H1 (cell line): ENCODE measurements at regions not wholly inside any gene's neighbourhood (a gene's known extent, or its start where the extent isn't known, plus 50 kb on each side); places are given as distances from the start of the nearest gene placed in this dataset.

Source experiments
- CTCF ChIA-PET: fragments of 300-600 bp; sonication (Branson Sonifier 250); formaldehyde crosslinking; loops from one replicate; lab custom pipeline; 2021; ENCODE audit not compliant: partially characterized antibody; lab: Charles Lee
- POLR2A ChIA-PET: fragments of 300-600 bp; sonication (Branson Sonifier 250); formaldehyde crosslinking; loops from one replicate; lab custom pipeline; 2021; ENCODE audit warnings: inconsistent platforms; ENCODE audit not compliant: partially characterized antibody; lab: Charles Lee
- DNase-seq, 2 experiments: peaks; one replicate each; pipeline versions ENCODE4 v3.0.0 to v3.0.0-alpha.2; 2010 to 2022; ENCODE audit warnings: low spot score in 2 of 2, low read depth in 1 of 2, mixed read lengths in 1 of 2
- FAIRE-seq: peaks from 2 replicates; lab custom pipeline; 2011; peaks lifted over from hg19 to GRCh38; lab: Jason Lieb, UNC
- H2AFZ ChIP-seq: 2 replicates; pipeline ENCODE4 v1.8.1; 2012; ENCODE audit warnings: low read length, inconsistent platforms
- H2AK5ac ChIP-seq: 2 replicates; pipeline ENCODE4 v1.6.1; 2013; ENCODE audit warnings: low read depth, low read length
- H2BK120ac ChIP-seq: replicated peaks from 2 replicates; pipeline ENCODE3; 2013; ENCODE audit warnings: low read depth, low read length, inconsistent platforms
- H2BK12ac ChIP-seq: 2 replicates; pipeline ENCODE4 v1.6.1; 2013; ENCODE audit warnings: low read depth, low read length
- H2BK15ac ChIP-seq: 2 replicates; pipeline ENCODE4 v1.6.1; 2013; ENCODE audit warnings: low read length
- H2BK20ac ChIP-seq: 2 replicates; pipeline ENCODE4 v1.6.1; 2013; ENCODE audit warnings: low read length
- H2BK5ac ChIP-seq: 2 replicates; pipeline ENCODE4 v1.6.1; 2013; ENCODE audit warnings: low read depth, low read length
- H3K14ac ChIP-seq: 2 replicates; pipeline ENCODE4 v1.6.1; 2013; ENCODE audit warnings: inconsistent platforms; ENCODE audit not compliant: insufficient read length
- H3K18ac ChIP-seq: 2 replicates; pipeline ENCODE4 v1.6.1; 2013; ENCODE audit warnings: low read length; ENCODE audit errors: extremely low read depth
- H3K23ac ChIP-seq: 2 replicates; pipeline ENCODE4 v1.6.1; 2013; ENCODE audit warnings: inconsistent platforms; ENCODE audit not compliant: insufficient read length
- H3K23me2 ChIP-seq: 2 replicates; pipeline ENCODE4 v1.6.1; 2013; ENCODE audit warnings: low read depth, low read length
- H3K27ac ChIP-seq: 2 replicates; pipeline ENCODE4 v1.6.1; 2011; ENCODE audit warnings: low read depth, low read length, inconsistent platforms
- H3K27me3 ChIP-seq, 4 experiments: replicated peaks in 1 of 4; 1 replicate in 1 of 4; 2 replicates in 3 of 4; pipeline versions ENCODE4 v1.6.1 to v1.8.1; 2011 to 2013; ENCODE audit warnings: low read length in 3 of 4, mild to moderate bottlenecking in 3 of 4, inconsistent platforms in 2 of 4, mixed read lengths in 2 of 4, moderate library complexity in 1 of 4; ENCODE audit not compliant: control insufficient read depth in 3 of 4, insufficient read depth in 3 of 4; ENCODE audit errors: extremely low read depth in 1 of 4
- H3K36me3 ChIP-seq, 4 experiments: 2 replicates each; pipeline versions ENCODE4 v1.6.1 to v1.8.1; 2011 to 2013; ENCODE audit warnings: mild to moderate bottlenecking in 4 of 4, low read length in 3 of 4, moderate library complexity in 2 of 4, control low read depth in 1 of 4, inconsistent platforms in 1 of 4; ENCODE audit not compliant: insufficient read depth in 4 of 4, control insufficient read depth in 2 of 4
- H3K4ac ChIP-seq: replicated peaks from 2 replicates; pipeline ENCODE3; 2013; ENCODE audit warnings: low read length, low read depth, mixed read lengths, inconsistent platforms; ENCODE audit not compliant: insufficient read length
- H3K4me1 ChIP-seq, 4 experiments: replicated peaks in 1 of 4; 1 replicate in 1 of 4; 2 replicates in 3 of 4; pipeline versions ENCODE4 v1.6.1 to v1.8.1; 2011 to 2013; ENCODE audit warnings: low read length in 3 of 4, inconsistent platforms in 2 of 4, mixed read lengths in 1 of 4; ENCODE audit not compliant: insufficient read depth in 4 of 4, control insufficient read depth in 3 of 4
- H3K4me2 ChIP-seq, 2 experiments: 2 replicates each; pipeline versions ENCODE4 v1.6.1 to v1.8.1; 2011 to 2013; ENCODE audit warnings: low read depth in 2 of 2, low read length in 2 of 2, control low read depth in 1 of 2, inconsistent platforms in 1 of 2, mild to moderate bottlenecking in 1 of 2; ENCODE audit not compliant: insufficient read depth in 1 of 2
- H3K4me3 ChIP-seq, 4 experiments: fragments of 200-600, 300-600 bp in 1 of 4; sonication (generic), shearing (Covaris generic), sonication (Bioruptor Twin) in 1 of 4; 2 replicates each; pipeline versions ENCODE4 v1.5.1 to v1.8.1; 2011 to 2016; ENCODE audit warnings: low read length in 4 of 4, low read depth in 3 of 4, control low read depth in 2 of 4, inconsistent platforms in 2 of 4, mild to moderate bottlenecking in 2 of 4, mixed read lengths in 1 of 4, moderate library complexity in 1 of 4; ENCODE audit not compliant: insufficient read depth in 2 of 4; ENCODE audit errors: extremely low read depth in 1 of 4
- H3K56ac ChIP-seq: replicated peaks from 2 replicates; pipeline ENCODE3; 2013; ENCODE audit warnings: low read depth, mild to moderate bottlenecking, mixed read lengths, low read length, inconsistent platforms; ENCODE audit not compliant: insufficient read length
- H3K79me1 ChIP-seq: 2 replicates; pipeline ENCODE4 v1.6.1; 2013; ENCODE audit warnings: low read depth, low read length, control low read depth
- H3K79me2 ChIP-seq, 2 experiments: 2 replicates each; pipeline versions ENCODE4 v1.6.1 to v1.8.1; 2012 to 2013; ENCODE audit warnings: low read length in 2 of 2, mild to moderate bottlenecking in 2 of 2, inconsistent platforms in 1 of 2; ENCODE audit not compliant: insufficient read depth in 2 of 2, control insufficient read depth in 1 of 2
- H3K9ac ChIP-seq, 4 experiments: replicated peaks in 1 of 4; 1 replicate in 1 of 4; 2 replicates in 3 of 4; pipeline versions ENCODE4 v1.6.1 to v1.8.1; 2011 to 2013; ENCODE audit warnings: low read depth in 3 of 4, low read length in 3 of 4, control low read depth in 2 of 4, mild to moderate bottlenecking in 2 of 4, moderate library complexity in 2 of 4, inconsistent platforms in 1 of 4; ENCODE audit errors: extremely low read depth in 1 of 4
- H3K9me3 ChIP-seq, 2 experiments: 2 replicates each; pipeline versions ENCODE4 v1.6.1 to v1.8.1; 2012 to 2013; ENCODE audit warnings: mild to moderate bottlenecking in 2 of 2, moderate library complexity in 2 of 2, control low read depth in 1 of 2, inconsistent platforms in 1 of 2, low read depth in 1 of 2, low read length in 1 of 2, mixed read lengths in 1 of 2; ENCODE audit not compliant: insufficient read depth in 2 of 2
- H4K20me1 ChIP-seq, 2 experiments: replicated peaks in 1 of 2; 2 replicates each; pipeline versions ENCODE3 to v1.8.1; 2011 to 2013; ENCODE audit warnings: inconsistent platforms in 2 of 2, low read length in 2 of 2, mild to moderate bottlenecking in 1 of 2; ENCODE audit not compliant: insufficient read depth in 2 of 2, control insufficient read depth in 1 of 2
- H4K5ac ChIP-seq: 2 replicates; pipeline ENCODE4 v1.6.1; 2013; ENCODE audit warnings: low read length, low read depth, mixed read lengths, inconsistent platforms; ENCODE audit not compliant: insufficient read length
- H4K8ac ChIP-seq: 2 replicates; pipeline ENCODE4 v1.8.0; 2013; ENCODE audit warnings: mild to moderate bottlenecking, moderate library complexity, low read length, inconsistent platforms; ENCODE audit not compliant: insufficient read depth; ENCODE audit errors: extremely low read depth
- H4K91ac ChIP-seq: replicated peaks from 2 replicates; pipeline ENCODE3; 2013; ENCODE audit warnings: low read length, mixed read lengths, inconsistent platforms; ENCODE audit not compliant: insufficient read length
- HDAC2 ChIP-seq, 2 experiments: fragments of 300-600 bp in 1 of 2; sonication (generic) in 1 of 2; IDR thresholded peaks; 2 replicates each; pipeline ENCODE4 v1.6.1; 2011 to 2012; ENCODE audit warnings: low read depth in 2 of 2, low read length in 2 of 2, mild to moderate bottlenecking in 2 of 2, moderate library complexity in 2 of 2, borderline replicate concordance in 1 of 2, inconsistent platforms in 1 of 2
- MAFK ChIP-seq: IDR thresholded peaks from 2 replicates; pipeline ENCODE4 v1.6.1; 2012; ENCODE audit warnings: low read depth, mild to moderate bottlenecking, improper control_type of control experiment, low read length
- POLR2AphosphoS5 ChIP-seq: IDR thresholded peaks from 2 replicates; pipeline ENCODE4 v1.6.1; 2011; ENCODE audit warnings: low read depth, low read length
- SIX5 ChIP-seq: IDR thresholded peaks from 2 replicates; pipeline ENCODE4 v1.6.1; 2011; ENCODE audit warnings: mild to moderate bottlenecking, low read depth, low read length
- SP4 ChIP-seq: IDR thresholded peaks from 2 replicates; pipeline ENCODE4 v1.6.1; 2012; ENCODE audit warnings: low read length, inconsistent platforms
- USF2 ChIP-seq: IDR thresholded peaks from 2 replicates; pipeline ENCODE4 v1.6.1; 2011; ENCODE audit warnings: low read length, improper control_type of control experiment
- WGBS, 2 experiments: shearing (Covaris generic) in 1 of 2; methylation state at CpG; one replicate each; pipeline versions ENCODE4 v1.1.6 to v1.1.7; 2013 to 2015; ENCODE audit warnings: low lambda C conversion rate in 2 of 2, mixed read lengths in 2 of 2, inconsistent platforms in 1 of 2, low coverage in 1 of 2, missing lambda C conversion rate in 1 of 2; ENCODE audit not compliant: insufficient replicate concordance in 2 of 2, insufficient coverage in 1 of 2, insufficient read length in 1 of 2; ENCODE audit errors: extremely low coverage in 1 of 2, missing lambda C conversion rate in 1 of 2; 5-methylcytosine and 5-hydroxymethylcytosine counted together

GRCh38 chr9:16289639-16290038 is 580.8 kb downstream of the BNC2 start:
- FAIRE-seq (no peak), DNase-seq (no peak)
- H2BK5ac ChIP-seq = no peak overlapping the region
- H3K4me1 ChIP-seq = no peaks in the 10 kb centered on the region
- H3K27ac ChIP-seq = no peak overlapping the region
- H3K14ac ChIP-seq = no peak overlapping the region
- H4K8ac ChIP-seq = no peak overlapping the region
- H3K9ac ChIP-seq = no peak overlapping the region
- no peaks in the 10 kb centered on the region for H3K79me1 ChIP-seq
- H2BK12ac ChIP-seq = no peak overlapping the region
- H3K23me2 ChIP-seq = no peaks in the 10 kb centered on the region
- no peak overlapping the region for H3K4me3 ChIP-seq
- H3K18ac ChIP-seq = no peak overlapping the region
- no peaks in the 10 kb centered on the region for H3K36me3 ChIP-seq
- no peak overlapping the region for H3K23ac ChIP-seq
- H3K27me3 ChIP-seq = no peaks in the 10 kb centered on the region
- H3K56ac ChIP-seq = no peak overlapping the region
- H3K4me2 ChIP-seq = no peak overlapping the region
- H2BK15ac ChIP-seq = no peak overlapping the region
- H2AK5ac ChIP-seq = no peak overlapping the region
- H3K79me2 ChIP-seq = no peaks in the 10 kb centered on the region
- POLR2A ChIA-PET = interaction anchor here (0.6 kb wide), 1 partner anchor 97 kb away, joined by 4 read pairs; no protein-coding TSS in a partner anchor
- H3K9me3 ChIP-seq = no peaks in the 10 kb centered on the region
- no peak for TF ChIP-seq HDAC2 (IDR thresholded peaks at IDR 0.05; ENCODE audit: borderline replicate concordance in 1 of 2, low read depth in 2 of 2, low read length in 2 of 2)
- TF ChIP-seq POLR2AphosphoS5 = no peak
- no peak for TF ChIP-seq MAFK
- no peak for TF ChIP-seq SP4
- no peak for TF ChIP-seq SIX5
- TF ChIP-seq USF2 = no peak
- H4K20me1 ChIP-seq = no peaks in the 10 kb centered on the region
- no peak overlapping the region for H2BK120ac ChIP-seq
- H2BK20ac ChIP-seq = no peak overlapping the region
- no peak overlapping the region for H2AFZ ChIP-seq
- no peak overlapping the region for H3K4ac ChIP-seq
- WGBS, 2 experiments = 91% methylated on average over 3 of the region's 3 CpGs; no CpG with 5 or more reads in 1 of the 2 experiments
- no peak overlapping the region for H4K5ac ChIP-seq
- no peak overlapping the region for H4K91ac ChIP-seq
- CTCF ChIA-PET = interaction anchor here (0.7 to 1.7 kb wide), 5 partner anchors 20 to 72 kb away, joined by 3 to 9 read pairs (median 3); no protein-coding TSS in a partner anchor
